Brain microvascular endothelial cell (primary cell): ENCODE measurements at regions not wholly inside any gene's neighbourhood (a gene's known extent, or its start where the extent isn't known, plus 50 kb on each side); places are given as distances from the start of the nearest gene placed in this dataset.

Experiments
- DNase-seq: peaks from one replicate; pipeline ENCODE4 v3.0.0-alpha.2; 2020
- H3K27ac ChIP-seq: fragments of 250-450 bp; sonication (Bioruptor Pico); 2 replicates; pipeline ENCODE4 v1.5.1; 2020; ENCODE audit warnings: mild to moderate bottlenecking, moderate library complexity
- H3K27me3 ChIP-seq: fragments of 250-450 bp; sonication (Bioruptor Pico); replicated peaks from 2 replicates; pipeline ENCODE4 v1.5.1; 2020; ENCODE audit warnings: mild to moderate bottlenecking
- H3K36me3 ChIP-seq: fragments of 250-450 bp; sonication (Bioruptor Pico); replicated peaks from 2 replicates; pipeline ENCODE4 v1.5.1; 2020; ENCODE audit warnings: mild to moderate bottlenecking
- H3K4me3 ChIP-seq: 2 replicates; pipeline ENCODE4 v1.5.1; 2011; ENCODE audit warnings: low read depth, mild to moderate bottlenecking, control low read depth, low read length, moderate library complexity
- in situ Hi-C: cut with HindIII; loops from 2 replicates; pipeline ENCODE4 v1.10.0; 2017; ENCODE audit warnings: low sequenced_read_pairs, low pct_ligation_motif_present
- TF ChIP-seq, protein P1 (sequence below): IDR thresholded peaks from 2 replicates; pipeline ENCODE4 v1.5.1; 2011; ENCODE audit warnings: low read depth, mild to moderate bottlenecking, moderate library complexity, low read length, control low read depth, inconsistent platforms; ENCODE audit errors: missing control alignments

GRCh38 chr20:63082939-63083735 lies 76.4 kb upstream of the BHLHE23 start:
- no peak overlapping the region for H3K4me3 ChIP-seq
- no peak for DNase-seq
- H3K36me3 ChIP-seq, result no peaks in the 10 kb centered on the region
- TF ChIP-seq, protein P1, sequence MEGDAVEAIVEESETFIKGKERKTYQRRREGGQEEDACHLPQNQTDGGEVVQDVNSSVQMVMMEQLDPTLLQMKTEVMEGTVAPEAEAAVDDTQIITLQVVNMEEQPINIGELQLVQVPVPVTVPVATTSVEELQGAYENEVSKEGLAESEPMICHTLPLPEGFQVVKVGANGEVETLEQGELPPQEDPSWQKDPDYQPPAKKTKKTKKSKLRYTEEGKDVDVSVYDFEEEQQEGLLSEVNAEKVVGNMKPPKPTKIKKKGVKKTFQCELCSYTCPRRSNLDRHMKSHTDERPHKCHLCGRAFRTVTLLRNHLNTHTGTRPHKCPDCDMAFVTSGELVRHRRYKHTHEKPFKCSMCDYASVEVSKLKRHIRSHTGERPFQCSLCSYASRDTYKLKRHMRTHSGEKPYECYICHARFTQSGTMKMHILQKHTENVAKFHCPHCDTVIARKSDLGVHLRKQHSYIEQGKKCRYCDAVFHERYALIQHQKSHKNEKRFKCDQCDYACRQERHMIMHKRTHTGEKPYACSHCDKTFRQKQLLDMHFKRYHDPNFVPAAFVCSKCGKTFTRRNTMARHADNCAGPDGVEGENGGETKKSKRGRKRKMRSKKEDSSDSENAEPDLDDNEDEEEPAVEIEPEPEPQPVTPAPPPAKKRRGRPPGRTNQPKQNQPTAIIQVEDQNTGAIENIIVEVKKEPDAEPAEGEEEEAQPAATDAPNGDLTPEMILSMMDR, result no peak
- H3K27ac ChIP-seq, result no peak overlapping the region
- in situ Hi-C loops, result no loop called here
- peaks cover 6% of the 10 kb centered on the region for H3K27me3 ChIP-seq

DNA sequence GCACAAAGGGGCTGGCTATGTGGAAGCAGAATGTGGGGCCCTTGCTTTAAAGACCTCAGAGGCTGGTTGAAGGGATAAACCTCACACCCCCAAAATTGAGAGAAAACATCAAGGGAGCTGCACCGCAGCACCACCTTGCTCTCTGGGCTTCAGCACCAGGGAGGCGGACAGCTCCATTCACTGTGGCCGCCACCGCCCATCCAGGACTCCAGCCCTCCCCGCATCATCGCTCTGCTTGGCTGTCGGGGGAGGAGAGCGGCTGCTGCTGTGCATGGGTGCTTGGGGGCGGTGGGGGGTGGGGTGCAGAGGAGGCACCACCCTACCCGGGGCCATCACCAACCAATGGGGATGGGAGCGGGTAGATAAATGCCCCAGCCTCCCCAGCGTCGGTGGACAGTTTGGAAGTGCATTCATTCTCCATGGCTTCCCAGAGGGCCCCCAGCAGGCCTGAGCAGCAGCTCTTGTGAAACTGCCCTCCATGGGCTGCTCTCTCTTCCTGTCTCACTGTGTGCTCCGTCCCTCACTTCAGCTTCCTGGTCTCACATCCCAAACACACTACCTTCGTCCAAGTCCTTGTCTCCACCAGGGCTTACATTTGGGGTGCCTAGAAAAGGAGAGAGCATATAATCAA lies 75.7 kb upstream of the BHLHE23 start:
- in situ Hi-C loops, result no loop called here
- Histone ChIP-seq H3K4me3 (no peak overlapping the region), H3K27me3 (peaks cover 6% of the 10 kb centered on the region), H3K36me3 (no peaks in the 10 kb centered on the region), H3K27ac (no peak overlapping the region)
- DNase-seq, result peak; percentile 23
- TF ChIP-seq, protein P1, result no peak

- in situ Hi-C loops, result no loop called here
- Histone ChIP-seq H3K4me3 (no peak overlapping the region), H3K27me3 (peaks cover 6% of the 10 kb centered on the region), H3K27ac (no peak overlapping the region), H3K36me3 (no peaks in the 10 kb centered on the region)
- DNase-seq, result no peak
- TF ChIP-seq, protein P1, result no peak
These were observed 75.1 kb upstream of the BHLHE23 start for GRCh38 chr20:63081831-63082230.

DNA sequence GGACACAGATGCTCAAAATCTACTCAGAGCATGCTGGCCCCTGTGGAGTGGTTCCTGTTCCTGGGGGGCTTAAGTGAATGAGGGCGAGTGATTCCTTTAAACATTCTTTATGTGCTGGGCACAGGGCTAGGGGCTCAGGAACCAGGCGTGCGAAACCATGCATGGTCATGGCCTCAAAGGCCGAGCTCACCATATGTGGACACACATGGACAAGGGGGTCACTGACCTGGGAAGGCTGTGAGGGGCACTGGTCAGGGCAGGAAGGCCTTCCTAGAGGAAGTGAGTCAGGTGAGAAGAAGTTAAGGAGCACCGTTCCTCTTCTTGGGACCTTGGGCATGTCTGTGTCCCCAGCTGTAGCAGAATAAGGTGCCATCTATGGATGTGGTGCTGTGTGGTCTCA lies 74.6 kb upstream of the BHLHE23 start:
- no peak for DNase-seq
- in situ Hi-C loops, result no loop called here
- Histone ChIP-seq H3K27ac (no peak overlapping the region), H3K27me3 (peaks cover 6% of the 10 kb centered on the region), H3K36me3 (no peaks in the 10 kb centered on the region), H3K4me3 (no peak overlapping the region)
- TF ChIP-seq, protein P1, result no peak

GRCh38 chr20:63080811-63081210 lies 74.0 kb upstream of the BHLHE23 start:
- TF ChIP-seq, protein P1, result no peak
- Histone ChIP-seq H3K27me3 (peaks cover 6% of the 10 kb centered on the region), H3K4me3 (no peak overlapping the region), H3K36me3 (no peaks in the 10 kb centered on the region), H3K27ac (no peak overlapping the region)
- in situ Hi-C loops, result no loop called here
- no peak for DNase-seq
